Panc1 (cell line): ENCODE measurements at regions not wholly inside any gene's neighbourhood (a gene's known extent, or its start where the extent isn't known, plus 50 kb on each side); places are given as distances from the start of the nearest gene placed in this dataset.

ENCODE experiments used
- ATAC-seq: fragments of 200-7000 bp; cut with Tn5 transposase; 2 replicates; pipeline ENCODE4 v1.9.1; 2020; ENCODE audit warnings: mild to moderate bottlenecking, moderate library complexity
- BruUV-seq: library from RNA; stranded (reverse); fragments of 400-500 nt; replicated peaks from 2 replicates; lab custom pipeline; 2021; lab: Mats Ljungman, UMichigan
- CTCF ChIA-PET: fragments of 300-600 bp; sonication (Branson Sonifier 250); formaldehyde crosslinking; loops from one replicate; lab custom pipeline; 2022; ENCODE audit warnings: antibody characterized with exemption; lab: Charles Lee
- POLR2A ChIA-PET: fragments of 300-600 bp; sonication (Branson Sonifier 250); formaldehyde crosslinking; loops from one replicate; lab custom pipeline; 2022; ENCODE audit warnings: antibody characterized with exemption; lab: Charles Lee
- DNase-seq: peaks from one replicate; pipeline ENCODE4 v3.0.0-alpha.2; 2010; ENCODE audit warnings: low read depth, low spot score
- H3K27ac ChIP-seq: 2 replicates; pipeline ENCODE4 v1.5.1; 2011; ENCODE audit warnings: mild to moderate bottlenecking, low read length, inconsistent platforms
- H3K27me3 ChIP-seq: fragments of 200-500 bp; sonication (Bioruptor generic); 2 replicates; pipeline ENCODE4 v1.6.0; 2014; ENCODE audit warnings: low read length, inconsistent platforms; ENCODE audit not compliant: control insufficient read depth, insufficient read depth
- H3K36me3 ChIP-seq: fragments of 200-500 bp; sonication (Bioruptor generic); 2 replicates; pipeline ENCODE4 v1.5.1; 2014; ENCODE audit warnings: inconsistent platforms, mild to moderate bottlenecking, low read length, moderate library complexity; ENCODE audit not compliant: control insufficient read depth, insufficient read depth
- H3K4me1 ChIP-seq: 2 replicates; pipeline ENCODE4 v1.5.1; 2011; ENCODE audit warnings: inconsistent platforms, mild to moderate bottlenecking, low read length, moderate library complexity; ENCODE audit not compliant: control insufficient read depth, insufficient read depth
- H3K4me3 ChIP-seq, 2 experiments: 2 replicates each; pipeline ENCODE4 v1.5.1; 2011 to 2012; ENCODE audit warnings: low read depth in 2 of 2, low read length in 2 of 2, mild to moderate bottlenecking in 2 of 2, inconsistent platforms in 1 of 2, moderate library complexity in 1 of 2
- H3K9me3 ChIP-seq: fragments of 200-500 bp; sonication (Bioruptor generic); 2 replicates; pipeline ENCODE4 v1.5.1; 2014; ENCODE audit warnings: low read depth, mild to moderate bottlenecking, inconsistent platforms, low read length, moderate library complexity; ENCODE audit not compliant: control insufficient read depth, insufficient read depth
- POLR2AphosphoS5 ChIP-seq: IDR thresholded peaks from 2 replicates; pipeline ENCODE4 v1.6.1; 2012; ENCODE audit warnings: mild to moderate bottlenecking, low read depth, low read length, moderate library complexity
- SIN3A ChIP-seq: IDR thresholded peaks from 2 replicates; pipeline ENCODE4 v1.6.1; 2012; ENCODE audit warnings: low read depth, mild to moderate bottlenecking, low read length, moderate library complexity, borderline replicate concordance; ENCODE audit not compliant: insufficient read depth
- TCF7L2 ChIP-seq: IDR thresholded peaks from 2 replicates; pipeline ENCODE4 v1.6.1; 2011; ENCODE audit warnings: mild to moderate bottlenecking, low read depth, low read length, inconsistent platforms
- in situ Hi-C: cut with HindIII; loops from 2 replicates; pipeline ENCODE4 v1.10.0; 2016; ENCODE audit warnings: low sequenced_read_pairs, low pct_unique_long_range_greater_than_20kb
- intact Hi-C: fragments of 100-400 bp; cut with micrococcal nuclease; formaldehyde crosslinking; loops from one replicate; pipeline ENCODE4 v1.10.0; 2022; ENCODE audit not compliant: unreplicated experiment
- TF ChIP-seq, protein P1 (sequence below): fragments of 450-650 bp; IDR thresholded peaks from 2 replicates; pipeline ENCODE4 v1.5.1; 2017; ENCODE audit warnings: mild to moderate bottlenecking
- TF ChIP-seq, protein P2 (sequence below), 2 experiments: IDR thresholded peaks; 2 replicates each; pipeline ENCODE4 v1.6.1; 2011 to 2012; ENCODE audit warnings: low read depth in 2 of 2, control low read depth in 1 of 2, low read length in 1 of 2, mild to moderate bottlenecking in 1 of 2, moderate library complexity in 1 of 2; ENCODE audit not compliant: insufficient read depth in 1 of 2

DNA sequence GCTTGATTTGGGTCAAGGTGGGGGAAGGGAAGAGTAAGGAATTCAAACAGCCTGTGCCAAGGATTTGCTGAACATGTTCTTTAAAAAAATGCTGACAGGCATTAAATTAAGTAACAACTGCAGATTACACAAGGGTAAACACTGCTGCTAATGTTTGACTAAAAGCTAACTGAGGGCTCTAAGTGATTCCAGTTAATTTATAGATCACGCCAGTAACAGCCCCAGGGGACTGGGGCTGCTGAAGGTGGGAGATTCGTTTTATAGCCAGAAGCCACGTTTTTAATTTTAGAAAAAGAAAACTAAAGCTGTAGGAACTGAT lies 321.7 kb downstream of the DLEU7 start:
- no TSS peak for BruUV-seq
- in situ Hi-C loops: no loop called here
- ATAC-seq: no peak

DNA sequence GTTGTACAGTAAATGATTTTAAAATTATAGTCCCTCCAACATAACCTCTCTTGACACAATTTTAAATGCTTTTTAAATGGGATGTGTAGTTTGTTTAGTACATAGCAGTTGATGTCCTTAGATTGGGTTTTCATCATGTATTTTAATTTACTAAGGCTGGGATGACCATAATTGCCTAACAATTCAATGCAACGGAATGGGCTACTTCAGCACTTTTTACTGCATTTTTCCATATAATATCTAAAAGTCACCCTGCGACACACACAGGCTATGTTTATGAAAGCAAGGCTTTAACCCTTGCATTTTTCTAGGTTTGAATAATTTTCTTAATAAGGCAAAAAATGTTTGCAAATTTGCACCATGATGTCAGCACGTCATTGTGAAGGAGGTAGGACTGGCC lies 321.0 kb downstream of the DLEU7 start:
- Histone ChIP-seq H3K4me1 (peaks cover 21% of the 10 kb centered on the region; the same call in 1 of the 2 replicates), H3K27ac (peak overlapping the region; percentile 71; the same call in 1 of the 2 replicates), H3K9me3 (no peaks in the 10 kb centered on the region), H3K4me3 (no peak overlapping the region), H3K36me3 (no peaks in the 10 kb centered on the region), H3K27me3 (no peaks in the 10 kb centered on the region)
- DNase-seq: no peak
- TF ChIP-seq, protein P1, sequence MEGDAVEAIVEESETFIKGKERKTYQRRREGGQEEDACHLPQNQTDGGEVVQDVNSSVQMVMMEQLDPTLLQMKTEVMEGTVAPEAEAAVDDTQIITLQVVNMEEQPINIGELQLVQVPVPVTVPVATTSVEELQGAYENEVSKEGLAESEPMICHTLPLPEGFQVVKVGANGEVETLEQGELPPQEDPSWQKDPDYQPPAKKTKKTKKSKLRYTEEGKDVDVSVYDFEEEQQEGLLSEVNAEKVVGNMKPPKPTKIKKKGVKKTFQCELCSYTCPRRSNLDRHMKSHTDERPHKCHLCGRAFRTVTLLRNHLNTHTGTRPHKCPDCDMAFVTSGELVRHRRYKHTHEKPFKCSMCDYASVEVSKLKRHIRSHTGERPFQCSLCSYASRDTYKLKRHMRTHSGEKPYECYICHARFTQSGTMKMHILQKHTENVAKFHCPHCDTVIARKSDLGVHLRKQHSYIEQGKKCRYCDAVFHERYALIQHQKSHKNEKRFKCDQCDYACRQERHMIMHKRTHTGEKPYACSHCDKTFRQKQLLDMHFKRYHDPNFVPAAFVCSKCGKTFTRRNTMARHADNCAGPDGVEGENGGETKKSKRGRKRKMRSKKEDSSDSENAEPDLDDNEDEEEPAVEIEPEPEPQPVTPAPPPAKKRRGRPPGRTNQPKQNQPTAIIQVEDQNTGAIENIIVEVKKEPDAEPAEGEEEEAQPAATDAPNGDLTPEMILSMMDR: no peak
- TF ChIP-seq, protein P2, sequence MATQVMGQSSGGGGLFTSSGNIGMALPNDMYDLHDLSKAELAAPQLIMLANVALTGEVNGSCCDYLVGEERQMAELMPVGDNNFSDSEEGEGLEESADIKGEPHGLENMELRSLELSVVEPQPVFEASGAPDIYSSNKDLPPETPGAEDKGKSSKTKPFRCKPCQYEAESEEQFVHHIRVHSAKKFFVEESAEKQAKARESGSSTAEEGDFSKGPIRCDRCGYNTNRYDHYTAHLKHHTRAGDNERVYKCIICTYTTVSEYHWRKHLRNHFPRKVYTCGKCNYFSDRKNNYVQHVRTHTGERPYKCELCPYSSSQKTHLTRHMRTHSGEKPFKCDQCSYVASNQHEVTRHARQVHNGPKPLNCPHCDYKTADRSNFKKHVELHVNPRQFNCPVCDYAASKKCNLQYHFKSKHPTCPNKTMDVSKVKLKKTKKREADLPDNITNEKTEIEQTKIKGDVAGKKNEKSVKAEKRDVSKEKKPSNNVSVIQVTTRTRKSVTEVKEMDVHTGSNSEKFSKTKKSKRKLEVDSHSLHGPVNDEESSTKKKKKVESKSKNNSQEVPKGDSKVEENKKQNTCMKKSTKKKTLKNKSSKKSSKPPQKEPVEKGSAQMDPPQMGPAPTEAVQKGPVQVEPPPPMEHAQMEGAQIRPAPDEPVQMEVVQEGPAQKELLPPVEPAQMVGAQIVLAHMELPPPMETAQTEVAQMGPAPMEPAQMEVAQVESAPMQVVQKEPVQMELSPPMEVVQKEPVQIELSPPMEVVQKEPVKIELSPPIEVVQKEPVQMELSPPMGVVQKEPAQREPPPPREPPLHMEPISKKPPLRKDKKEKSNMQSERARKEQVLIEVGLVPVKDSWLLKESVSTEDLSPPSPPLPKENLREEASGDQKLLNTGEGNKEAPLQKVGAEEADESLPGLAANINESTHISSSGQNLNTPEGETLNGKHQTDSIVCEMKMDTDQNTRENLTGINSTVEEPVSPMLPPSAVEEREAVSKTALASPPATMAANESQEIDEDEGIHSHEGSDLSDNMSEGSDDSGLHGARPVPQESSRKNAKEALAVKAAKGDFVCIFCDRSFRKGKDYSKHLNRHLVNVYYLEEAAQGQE (IDR thresholded peaks at IDR 0.05; ENCODE audit: insufficient read depth in 1 of 2, low read depth in 2 of 2, low read length in 1 of 2): no peak
- TF ChIP-seq POLR2AphosphoS5: no peak
- TF ChIP-seq TCF7L2: no peak
- no peak for TF ChIP-seq SIN3A
- no peak for ATAC-seq
- no TSS peak for BruUV-seq
- in situ Hi-C loops: no loop called here
- ChIA-PET POLR2A (interaction anchor here (0.6 kb wide), 1 partner anchor 78 kb away, joined by 3 read pairs; no protein-coding TSS in a partner anchor), CTCF (no interaction called here)
- intact Hi-C loops: no loop called here

More for the DNA sequence above, 321.7 kb downstream of the DLEU7 start:
- Histone ChIP-seq H3K36me3 (no peaks in the 10 kb centered on the region), H3K9me3 (no peaks in the 10 kb centered on the region), H3K27ac (peak overlapping the region; percentile 71), H3K4me1 (peaks cover 14% of the 10 kb centered on the region; the same call in 1 of the 2 replicates), H3K27me3 (no peaks in the 10 kb centered on the region), H3K4me3 (no peak overlapping the region)
- ChIA-PET POLR2A (interaction anchor here (0.6 kb wide), 1 partner anchor 79 kb away, joined by 3 read pairs; no protein-coding TSS in a partner anchor), CTCF (no interaction called here)
- intact Hi-C loops: no loop called here
- no peak for TF ChIP-seq TCF7L2
- DNase-seq: no peak

DNA sequence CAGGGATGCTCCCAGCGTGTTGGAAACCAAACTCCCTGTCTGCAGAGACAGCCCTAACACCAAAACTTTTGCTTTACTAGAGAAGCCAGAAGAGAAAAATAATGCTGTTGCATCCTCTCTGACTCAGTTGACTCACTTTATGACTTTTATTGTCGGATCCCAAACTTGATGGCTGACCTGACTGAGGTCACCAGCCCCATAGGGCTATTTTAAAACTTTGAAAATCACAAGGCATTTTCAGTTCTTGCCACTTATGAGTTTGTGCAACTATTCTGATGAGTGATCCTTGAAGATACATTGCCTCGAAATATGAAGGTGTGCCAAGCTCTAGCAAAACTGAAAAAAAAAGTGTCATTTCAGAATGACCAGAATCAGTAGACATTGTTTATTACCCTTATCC lies 320.2 kb downstream of the DLEU7 start:
- H3K27me3 ChIP-seq: no peaks in the 10 kb centered on the region
- TF ChIP-seq, protein P1: no peak
- TF ChIP-seq SIN3A: no peak
- TF ChIP-seq TCF7L2: no peak
- in situ Hi-C loops: no loop called here
- no peaks in the 10 kb centered on the region for H3K36me3 ChIP-seq
- CTCF ChIA-PET: no interaction called here
- peaks cover 27% of the 10 kb centered on the region for H3K4me1 ChIP-seq
- H3K27ac ChIP-seq: no peak overlapping the region; the same call in 1 of the 2 replicates
- no peak for DNase-seq
- POLR2A ChIA-PET: interaction anchor here (0.6 kb wide), 1 partner anchor 705 kb away, joined by 3 read pairs; no protein-coding TSS in a partner anchor
- BruUV-seq: no TSS peak
- H3K9me3 ChIP-seq: no peaks in the 10 kb centered on the region
- ATAC-seq: no peak
- intact Hi-C loops: no loop called here
- H3K4me3 ChIP-seq: no peak overlapping the region
